ENCODE measurements at regions not wholly inside any gene's neighbourhood (a gene's known extent, or its start where the extent isn't known, plus 50 kb on each side); places are given as distances from the start of the nearest gene placed in this dataset.

GRCh38 chr15:55056500-55056899 lies 140.2 kb downstream of the RSL24D1 start:
- TF ChIP-seq GATA3 (IDR thresholded peaks at IDR 0.05; ENCODE audit: low read depth, low read length), result no peak
- TF ChIP-seq GATA2 (IDR thresholded peaks at IDR 0.05; ENCODE audit: low read depth, low read length), result no peak

Measured in SH-SY5Y (cell line).